NCI-H345 treated with DMSO at 0.1 percent for 48 hours (cell line): ENCODE measurements at regions not wholly inside any gene's neighbourhood (a gene's known extent, or its start where the extent isn't known, plus 50 kb on each side); places are given as distances from the start of the nearest gene placed in this dataset.
A peak's percentile ranks its signal among the peaks of the same experiment; 100 is the strongest.
"Not testable (repeated sequence)": the region's sequence is repeated elsewhere in the genome, so short reads cannot be mapped to it uniquely, and the experiment has no call there.

Experiments
- DNase-seq: peaks from one replicate; lab custom pipeline; 2025; ENCODE audit not compliant: unreplicated experiment; lab: John Stamatoyannopoulos, UW

GRCh38 chr16:66028510-66029216, 337.8 kb upstream of the CDH5 start:
- no peak for DNase-seq

GRCh38 chr16:66026787-66027330, 339.6 kb upstream of the CDH5 start:
- DNase-seq: no peak

GRCh38 chr16:66026211-66026610, 340.3 kb upstream of the CDH5 start:
- no peak for DNase-seq

GRCh38 chr16:66025751-66026150, 340.7 kb upstream of the CDH5 start:
- no peak for DNase-seq

GRCh38 chr16:66024567-66024966, 341.9 kb upstream of the CDH5 start:
- not testable (repeated sequence) for DNase-seq

GRCh38 chr16:66023481-66023880, 343.0 kb upstream of the CDH5 start:
- no peak for DNase-seq

GRCh38 chr16:66020642-66021041, 345.8 kb upstream of the CDH5 start:
- DNase-seq: no peak

- no peak for DNase-seq
Observed at GRCh38 chr16:66020046-66020445, 346.4 kb upstream of the CDH5 start.

GRCh38 chr16:66019502-66019901, 347.0 kb upstream of the CDH5 start:
- not testable (repeated sequence) for DNase-seq

GRCh38 chr16:66014221-66014620, 352.3 kb upstream of the CDH5 start:
- no peak for DNase-seq

- DNase-seq: no peak
Observed at GRCh38 chr16:66013486-66013885, 353.0 kb upstream of the CDH5 start.

- DNase-seq: no peak
Observed at GRCh38 chr16:66008136-66008535, 358.4 kb upstream of the CDH5 start.

- no peak for DNase-seq
Observed at GRCh38 chr16:66007717-66008116, 358.8 kb upstream of the CDH5 start.

- no peak for DNase-seq
Observed at GRCh38 chr16:66006485-66006884, 360.0 kb upstream of the CDH5 start.

GRCh38 chr16:66004699-66005098, 361.8 kb upstream of the CDH5 start:
- DNase-seq: no peak

GRCh38 chr16:66003201-66003600, 363.3 kb upstream of the CDH5 start:
- DNase-seq: no peak

GRCh38 chr16:66002601-66003000, 363.9 kb upstream of the CDH5 start:
- DNase-seq: no peak

- DNase-seq: no peak
Observed at GRCh38 chr16:66001432-66001831, 365.1 kb upstream of the CDH5 start.

- no peak for DNase-seq
Observed at GRCh38 chr16:65998443-65998842, 368.0 kb upstream of the CDH5 start.

GRCh38 chr16:65994291-65994690, 372.2 kb upstream of the CDH5 start:
- DNase-seq: peak; percentile 17

GRCh38 chr16:65991149-65991701, 375.3 kb upstream of the CDH5 start:
- DNase-seq: no peak

GRCh38 chr16:65989861-65990604, 376.5 kb upstream of the CDH5 start:
- DNase-seq: no peak
